NCI-H524 treated with DMSO at 0.1 percent for 48 hours (cell line): ENCODE measurements at regions not wholly inside any gene's neighbourhood (a gene's known extent, or its start where the extent isn't known, plus 50 kb on each side); places are given as distances from the start of the nearest gene placed in this dataset.

Source experiments
- DNase-seq: peaks from one replicate; lab custom pipeline; 2025; lab: John Stamatoyannopoulos, UW

- no peak for DNase-seq
These were observed 56.4 kb upstream of the FAM20C start for GRCh38 chr7:135731-136645.

- no peak for DNase-seq
These were observed 55.1 kb upstream of the FAM20C start for GRCh38 chr7:137094-137891.

- DNase-seq, result no peak
These were observed 53.2 kb upstream of the FAM20C start for GRCh38 chr7:139131-139530.

- no peak for DNase-seq
These were observed 52.7 kb upstream of the FAM20C start for GRCh38 chr7:139561-140243.

- no peak for DNase-seq
These were observed 51.4 kb upstream of the FAM20C start for GRCh38 chr7:140996-141395.

GRCh38 chr7:142248-142941 is 50.0 kb upstream of the FAM20C start:
- DNase-seq, result no peak
